Globus pallidus (tissue), 1 donor: ENCODE measurements at regions not wholly inside any gene's neighbourhood (a gene's known extent, or its start where the extent isn't known, plus 50 kb on each side); places are given as distances from the start of the nearest gene placed in this dataset.
"Not testable (repeated sequence)": the region's sequence is repeated elsewhere in the genome, so short reads cannot be mapped to it uniquely, and the experiment has no call there.

Experiments used
- DNase-seq: peaks from one replicate; pipeline ENCODE4 v3.0.0-alpha.2; 2015; ENCODE audit warnings: low spot score

DNA sequence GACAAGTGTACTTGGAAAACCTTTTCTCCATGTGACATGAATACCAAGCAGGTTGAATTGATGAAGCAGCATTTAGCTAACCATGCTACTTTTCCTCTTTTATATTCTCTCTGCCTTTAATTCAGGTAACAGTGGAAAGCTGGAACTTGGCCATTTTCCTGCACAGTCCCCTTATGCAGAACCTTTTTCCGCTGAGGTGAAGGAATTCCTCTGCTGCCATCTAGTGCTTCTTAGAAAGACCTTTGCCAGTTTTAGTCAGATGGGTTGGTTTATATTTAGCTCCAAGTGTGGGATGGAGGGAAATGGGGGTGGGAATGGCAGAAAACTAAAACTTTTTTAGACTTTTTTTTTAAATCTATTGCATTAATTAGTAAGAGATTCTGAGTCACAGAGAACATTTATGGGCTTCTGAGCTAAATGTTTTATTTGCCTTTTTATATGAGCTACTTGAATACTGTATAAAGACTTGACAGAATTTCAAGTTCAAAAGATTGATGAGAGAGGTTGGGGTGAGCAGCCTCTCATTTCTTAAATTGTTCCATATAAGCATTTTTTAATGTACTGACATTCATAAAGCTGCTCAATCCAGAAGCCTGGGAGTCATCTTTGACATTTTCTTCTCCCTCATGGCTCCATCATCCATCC, 153.9 kb upstream of the ZC3H12C start:
- DNase-seq = peak; percentile 52

- DNase-seq = no peak
These were observed 152.4 kb upstream of the ZC3H12C start for GRCh38 chr11:109940816-109941215.

DNA sequence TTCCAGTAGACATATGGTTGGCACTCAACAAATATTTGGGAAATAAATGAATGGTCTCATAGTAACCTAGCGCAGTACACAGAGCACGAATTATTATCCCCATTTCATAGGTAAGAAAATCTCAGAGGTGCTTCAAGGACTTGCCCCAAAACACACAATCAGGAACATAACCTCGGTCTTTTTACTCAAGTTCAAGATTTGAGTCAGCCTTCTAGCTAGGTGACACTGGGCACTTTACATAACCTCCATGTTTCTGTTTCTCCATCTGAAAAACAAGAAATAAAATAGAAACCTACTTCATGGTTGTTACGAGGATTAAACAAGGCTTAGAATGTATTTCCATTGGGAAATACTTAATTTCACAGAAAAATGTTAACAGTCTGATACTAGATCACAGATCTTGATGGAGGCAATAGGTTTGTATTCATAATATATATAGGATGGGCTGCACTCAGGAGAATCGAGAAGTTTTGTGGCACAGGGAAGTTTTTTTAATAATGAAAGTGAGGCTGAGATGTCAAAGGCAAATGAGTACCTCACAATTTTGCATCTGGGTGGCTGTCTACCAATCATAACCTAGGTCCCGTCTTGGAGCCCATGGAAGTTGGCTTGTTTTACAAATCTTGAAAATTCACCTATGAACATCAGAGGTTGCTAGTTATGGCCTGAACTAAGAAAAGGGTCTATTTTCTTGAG, 147.4 kb upstream of the ZC3H12C start:
- no peak for DNase-seq

DNA sequence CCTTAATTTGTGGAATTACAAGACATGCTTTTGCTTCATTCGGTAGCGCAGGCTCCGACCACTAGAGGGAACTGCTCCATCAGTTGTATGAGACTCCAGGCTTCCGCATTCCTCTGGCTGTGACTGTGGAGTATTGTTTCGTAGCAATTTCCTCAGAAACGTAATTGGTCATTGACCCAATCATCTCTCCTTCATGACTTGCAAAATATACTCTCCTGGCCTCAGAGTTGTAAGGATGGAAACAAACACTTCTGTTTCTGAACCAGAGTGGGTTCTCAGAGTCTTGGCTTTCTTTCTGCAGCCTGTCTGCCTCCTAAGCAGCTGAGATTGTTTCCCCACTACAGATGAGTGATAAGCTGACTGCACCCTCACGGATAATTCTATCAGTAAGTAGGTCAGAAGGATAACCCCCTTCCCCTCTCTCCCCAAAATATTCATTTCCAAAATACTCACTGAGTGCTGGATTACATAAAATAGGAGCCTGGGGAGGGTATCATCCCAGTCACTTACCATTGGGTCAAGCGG, 146.8 kb upstream of the ZC3H12C start:
- peak; percentile 91 for DNase-seq

DNA sequence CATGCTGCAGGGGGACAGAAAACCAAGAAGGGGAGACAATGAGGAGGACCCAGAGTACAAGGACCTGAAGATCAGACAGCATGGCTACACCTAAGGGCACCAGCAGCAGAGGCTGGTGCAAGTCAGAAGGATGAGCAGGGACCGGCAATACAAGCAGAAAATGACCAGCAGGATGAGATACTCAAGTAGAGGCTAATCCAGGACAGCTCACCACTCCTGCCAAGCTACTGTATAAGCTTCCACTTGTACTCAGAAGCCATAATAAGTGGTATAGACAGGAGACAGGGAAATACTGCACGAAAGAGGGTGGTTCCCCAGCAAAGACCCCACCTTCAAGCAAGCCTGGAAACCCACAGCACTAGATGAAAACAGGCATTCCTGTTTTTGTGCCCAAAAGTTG, 138.7 kb upstream of the ZC3H12C start:
- DNase-seq = no peak

DNA sequence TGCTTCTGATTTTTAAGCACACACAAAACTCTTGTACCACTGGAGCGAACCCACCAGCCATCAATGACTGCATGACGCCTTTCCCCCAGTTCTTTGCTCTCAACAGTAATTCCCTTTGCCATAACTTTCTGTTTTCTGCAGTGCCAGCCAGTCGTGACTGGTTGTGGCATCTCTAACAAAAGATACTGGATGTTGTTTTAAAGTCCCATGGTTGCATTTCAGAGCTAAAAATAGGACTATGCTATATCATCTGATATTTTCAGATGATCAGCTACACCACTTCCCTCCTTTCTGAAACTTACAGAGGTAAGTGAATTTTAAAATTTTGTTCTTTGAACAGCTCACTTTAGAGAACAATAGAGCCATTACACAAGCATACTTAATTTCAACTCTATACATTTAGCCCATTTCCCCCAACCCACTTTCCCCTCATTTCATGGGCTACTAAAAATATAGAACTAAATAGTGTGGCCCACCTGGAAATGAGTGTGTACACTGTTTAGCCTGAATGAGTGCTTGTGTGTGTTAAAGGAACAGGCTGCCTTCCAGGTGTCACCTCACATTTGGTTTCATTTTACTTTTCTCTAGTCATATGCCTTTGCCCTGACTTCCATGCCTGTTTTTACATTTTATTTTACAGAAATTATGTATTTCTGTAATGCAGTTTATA, 136.9 kb upstream of the ZC3H12C start:
- DNase-seq = no peak

DNA sequence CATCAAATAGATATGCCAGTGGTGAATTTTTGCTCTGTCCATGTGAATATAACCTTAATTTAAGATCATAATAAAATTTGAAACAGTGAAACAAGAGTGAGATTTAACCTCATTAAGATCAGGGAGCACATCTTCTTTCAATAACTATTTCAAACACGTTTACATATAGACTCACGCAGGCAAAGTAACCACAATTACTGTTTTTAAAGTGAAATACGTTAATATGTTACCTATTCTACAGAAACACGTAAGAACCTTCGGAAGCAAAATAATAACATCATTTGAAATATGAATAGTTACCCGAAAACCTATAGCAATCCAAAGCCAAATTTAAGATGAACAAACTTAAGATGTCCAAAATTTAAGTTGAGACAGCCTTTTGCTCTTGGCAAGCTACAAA, 136.2 kb upstream of the ZC3H12C start:
- DNase-seq = no peak

- DNase-seq = no peak
These were observed 135.6 kb upstream of the ZC3H12C start for GRCh38 chr11:109957601-109958000.

- no peak for DNase-seq
These were observed 134.9 kb upstream of the ZC3H12C start for GRCh38 chr11:109958131-109958820.

DNA sequence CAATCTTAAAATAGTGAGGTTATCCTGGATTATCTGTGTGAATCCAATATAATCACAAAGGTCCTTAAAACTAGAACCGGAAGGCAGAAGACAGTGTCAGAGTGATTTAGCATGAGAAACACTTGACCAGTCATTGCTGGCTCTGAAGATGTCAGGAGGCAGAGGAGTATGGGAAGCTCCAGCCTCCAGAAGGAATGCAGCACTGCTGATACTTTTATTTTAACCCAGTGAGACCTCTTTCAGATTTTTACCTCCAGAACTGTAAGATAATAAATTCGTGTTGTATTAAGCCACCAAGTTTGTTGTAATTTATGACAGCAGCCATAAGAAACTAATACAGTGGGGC, 134.4 kb upstream of the ZC3H12C start:
- DNase-seq = no peak

- DNase-seq = peak; percentile 43
These were observed 132.4 kb upstream of the ZC3H12C start for GRCh38 chr11:109960831-109961230.

DNA sequence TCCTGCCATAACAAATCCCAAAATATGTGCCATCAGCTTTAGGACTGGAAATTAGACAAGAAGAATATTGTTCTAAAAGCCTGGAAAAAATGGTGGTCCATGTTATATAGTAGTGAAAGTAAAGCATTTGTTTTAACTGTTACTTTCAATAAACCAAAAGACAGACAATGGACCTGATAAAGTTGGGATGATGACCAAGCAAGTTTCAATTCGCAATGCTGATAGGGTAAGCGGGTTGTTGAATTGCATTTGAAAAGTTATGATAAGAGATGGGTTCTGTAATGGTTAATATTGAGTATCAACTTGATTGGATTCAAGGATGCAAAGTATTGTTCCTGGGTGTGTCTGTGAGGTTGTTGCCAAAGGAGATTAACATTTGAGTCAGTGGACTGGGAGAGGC, 131.9 kb upstream of the ZC3H12C start:
- DNase-seq = no peak

DNA sequence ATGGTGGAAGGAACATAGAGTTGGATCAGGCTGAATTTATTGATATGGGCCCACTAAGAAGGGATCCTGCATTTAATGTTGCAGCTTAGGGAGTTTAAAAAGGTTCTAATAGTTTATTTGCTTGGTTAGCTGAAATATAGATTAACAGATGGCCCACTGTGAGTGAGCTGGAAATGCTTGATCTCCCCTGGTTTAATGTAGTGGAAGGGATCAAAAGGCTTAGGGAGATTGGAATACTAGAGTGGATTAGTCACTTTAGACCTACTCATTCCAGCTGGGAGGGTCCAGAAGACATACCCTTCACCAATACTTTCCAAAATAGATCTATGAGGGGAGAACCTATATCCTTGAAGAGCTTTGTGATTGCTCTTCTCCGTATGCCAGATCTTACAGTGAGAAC, 130.1 kb upstream of the ZC3H12C start:
- DNase-seq = no peak

DNA sequence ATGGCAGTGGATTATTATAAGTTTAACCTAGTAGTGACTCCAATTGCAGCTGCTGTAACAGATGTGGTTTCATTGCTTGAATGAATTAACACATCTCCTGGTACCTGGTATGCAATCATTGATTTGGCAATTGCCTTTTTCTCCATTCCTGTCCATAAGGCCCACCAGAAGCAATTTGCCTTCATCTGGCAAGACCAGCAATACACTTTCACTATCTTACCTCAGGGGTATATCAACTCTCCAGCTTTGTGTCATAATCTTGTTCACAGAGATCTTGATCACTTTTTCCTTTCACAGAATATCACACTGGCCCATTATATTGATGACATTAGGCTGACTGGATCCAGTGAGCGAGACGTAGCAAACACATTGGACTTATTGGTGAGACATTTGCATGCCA, 128.7 kb upstream of the ZC3H12C start:
- DNase-seq = no peak

DNA sequence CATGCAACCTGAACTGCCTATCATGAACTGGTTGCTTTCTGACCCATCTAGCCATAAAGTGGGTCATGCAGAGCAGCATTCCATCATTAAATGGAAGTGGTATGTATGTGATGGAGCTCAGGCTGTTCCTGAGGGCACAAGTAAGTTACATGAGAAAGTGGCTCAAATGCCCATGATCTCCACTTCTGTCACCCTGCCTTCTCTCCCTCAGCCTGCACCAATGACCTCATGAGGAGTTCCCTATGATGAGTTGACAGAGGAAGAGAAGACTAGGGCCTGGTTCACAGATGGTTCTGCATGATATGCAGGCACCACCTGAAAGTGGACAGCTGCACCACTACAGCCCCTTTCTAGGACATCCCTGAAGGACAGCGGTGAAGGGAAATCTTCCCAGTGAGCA, 127.7 kb upstream of the ZC3H12C start:
- DNase-seq = not testable (repeated sequence)

DNA sequence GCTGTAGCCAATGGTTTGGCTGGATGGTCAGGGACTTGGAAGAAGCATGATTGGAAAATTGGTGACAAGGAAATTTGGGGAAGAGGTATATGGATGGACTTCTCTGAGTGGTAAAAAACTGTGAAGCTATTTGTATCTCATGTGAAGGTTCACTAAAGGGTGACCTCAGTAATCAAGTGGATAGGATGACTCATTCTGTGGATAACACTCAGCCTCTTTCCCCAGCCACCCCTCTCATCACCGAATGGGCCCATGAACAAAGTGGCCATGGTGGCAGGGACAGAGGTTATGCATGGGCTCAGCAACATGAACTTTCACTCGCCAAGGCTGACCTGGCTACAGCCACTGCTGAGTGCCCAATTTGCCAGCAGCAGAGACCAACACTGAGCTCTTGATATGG, 127.3 kb upstream of the ZC3H12C start:
- DNase-seq = not testable (repeated sequence)

DNA sequence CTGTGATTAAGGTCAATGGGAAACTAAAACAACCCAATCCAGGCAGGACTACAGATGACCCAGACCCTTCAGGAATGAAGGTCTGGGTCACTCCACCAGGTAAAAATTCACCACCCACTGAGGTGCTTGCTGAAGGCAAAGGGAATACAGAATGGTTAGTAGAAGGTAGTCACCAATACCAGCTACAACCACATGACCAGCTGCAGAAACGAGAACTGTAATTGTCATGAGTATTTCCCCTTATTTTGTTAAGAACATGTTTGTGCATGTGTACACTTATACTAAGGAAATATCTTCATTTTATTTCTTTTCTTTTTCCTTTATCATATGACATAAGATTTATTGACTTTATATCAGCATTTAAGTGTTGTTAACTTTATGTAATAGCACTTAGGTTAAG, 126.1 kb upstream of the ZC3H12C start:
- not testable (repeated sequence) for DNase-seq

DNA sequence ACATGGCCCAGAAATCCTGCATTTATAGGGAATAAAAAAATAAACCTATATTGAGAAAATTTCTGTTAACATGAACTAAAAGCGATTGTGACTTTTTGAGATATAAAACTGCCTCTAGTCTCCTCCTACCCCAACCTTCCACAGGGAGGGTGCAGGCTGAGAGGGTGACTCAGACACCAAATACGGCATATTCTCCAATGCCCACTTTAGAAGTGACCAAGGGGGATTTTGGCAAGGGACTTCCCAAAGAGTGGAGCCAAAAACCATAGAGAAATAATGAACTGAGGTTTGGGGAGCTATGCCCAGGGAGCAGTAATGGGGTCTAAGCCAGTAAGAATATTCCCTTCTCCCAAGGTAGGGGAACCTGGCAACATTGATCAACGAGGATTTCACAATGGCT, 124.9 kb upstream of the ZC3H12C start:
- no peak for DNase-seq

DNA sequence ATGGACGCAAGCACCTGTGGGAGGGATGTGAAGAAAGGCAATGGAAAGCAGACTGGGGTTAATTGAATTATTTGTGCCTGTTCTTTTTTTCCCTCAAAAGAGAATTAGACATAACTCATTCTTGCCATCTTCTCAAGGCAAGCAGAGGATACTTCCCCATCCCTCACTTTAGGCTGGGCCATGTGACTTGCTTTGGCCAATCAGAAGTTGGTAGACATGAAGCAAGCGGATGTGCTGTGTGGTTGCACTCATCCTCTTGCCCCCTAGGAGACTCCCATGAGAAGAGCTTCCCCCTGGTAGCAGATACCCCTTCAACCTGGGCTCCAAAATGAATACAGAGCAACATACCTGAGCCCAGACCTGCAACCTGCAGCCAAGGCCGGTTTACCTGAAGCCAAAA, 124.4 kb upstream of the ZC3H12C start:
- no peak for DNase-seq

DNA sequence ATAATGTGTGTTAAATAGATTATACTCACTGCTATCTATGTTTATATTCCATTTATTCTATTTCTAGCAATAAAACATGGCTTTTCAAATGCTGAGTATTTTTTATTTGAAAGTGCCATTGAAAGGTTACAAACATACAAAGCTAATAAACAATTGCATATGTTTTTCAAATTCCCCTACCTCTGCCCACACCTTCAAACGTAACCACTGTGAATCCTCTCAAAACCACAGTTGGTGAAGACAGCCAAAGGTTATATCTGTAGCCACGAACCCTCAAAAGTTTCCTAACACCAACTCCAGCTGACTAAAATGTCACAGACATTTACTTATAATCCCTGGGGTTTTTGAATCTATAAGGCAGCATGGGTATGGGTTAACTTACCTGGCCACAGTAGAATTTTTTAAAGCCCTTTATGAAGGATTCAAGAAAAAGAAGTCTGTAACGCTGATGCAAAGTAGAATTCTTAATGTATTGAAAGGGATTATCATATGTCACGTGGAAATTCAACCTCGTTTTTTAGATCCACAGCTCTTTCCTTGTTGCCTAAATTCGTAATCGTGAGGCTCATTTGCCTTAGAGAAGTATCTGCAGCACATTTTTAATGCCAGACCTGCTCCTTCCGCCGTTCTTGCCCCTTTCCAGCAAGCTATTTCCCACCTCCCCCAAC, 122.5 kb upstream of the ZC3H12C start:
- DNase-seq = no peak

GRCh38 chr11:109971184-109971523, 122.0 kb upstream of the ZC3H12C start:
- DNase-seq = peak; percentile 45

DNA sequence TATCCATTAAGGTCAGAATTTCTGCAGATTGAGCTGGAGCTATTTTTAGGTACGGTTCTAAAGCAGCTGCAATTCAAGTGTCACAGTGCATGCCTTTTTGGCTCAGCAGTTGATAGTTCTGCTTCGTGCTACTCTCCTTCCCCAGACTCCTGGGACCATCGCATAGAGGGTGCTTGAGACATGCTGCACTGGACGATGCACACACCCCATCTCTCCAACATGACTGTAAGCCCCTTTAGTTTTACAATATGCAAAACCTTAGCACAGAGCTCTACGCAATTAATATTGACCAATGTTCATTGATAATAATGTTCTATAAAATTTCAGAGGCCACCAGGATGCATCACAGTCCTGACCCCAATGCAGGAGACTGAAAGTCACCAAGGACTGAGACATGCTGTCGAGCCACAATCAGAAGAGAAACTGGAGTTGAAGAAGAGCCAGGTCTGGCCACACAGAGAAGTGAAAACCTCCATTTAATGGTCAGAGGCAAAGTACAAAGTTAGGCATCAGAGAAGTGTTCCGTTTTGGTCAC, 120.9 kb upstream of the ZC3H12C start:
- peak; percentile 32 for DNase-seq
